Ishikawa (cell line): ENCODE measurements at regions not wholly inside any gene's neighbourhood (a gene's known extent, or its start where the extent isn't known, plus 50 kb on each side); places are given as distances from the start of the nearest gene placed in this dataset.

Source experiments
- CEBPB ChIP-seq: IDR thresholded peaks from 2 replicates; pipeline ENCODE4 v1.6.1; 2012
- CREB1 ChIP-seq: IDR thresholded peaks from 2 replicates; pipeline ENCODE4 v1.6.1; 2012; ENCODE audit warnings: low read depth
- EGR1 ChIP-seq: IDR thresholded peaks from 2 replicates; pipeline ENCODE4 v1.6.1; 2012
- EP300 ChIP-seq: IDR thresholded peaks from 2 replicates; pipeline ENCODE4 v1.6.1; 2012; ENCODE audit warnings: borderline replicate concordance
- MAX ChIP-seq: IDR thresholded peaks from 2 replicates; pipeline ENCODE4 v1.6.1; 2012
- NFIC ChIP-seq: IDR thresholded peaks from 2 replicates; pipeline ENCODE4 v1.6.1; 2012
- RAD21 ChIP-seq: IDR thresholded peaks from 2 replicates; pipeline ENCODE4 v1.6.1; 2012; ENCODE audit warnings: low read depth
- REST ChIP-seq: IDR thresholded peaks from 2 replicates; pipeline ENCODE4 v1.6.1; 2012; ENCODE audit warnings: low read depth, mild to moderate bottlenecking
- TAF1 ChIP-seq: IDR thresholded peaks from 2 replicates; pipeline ENCODE4 v1.6.1; 2012; ENCODE audit warnings: low read depth, mild to moderate bottlenecking
- TEAD4 ChIP-seq: IDR thresholded peaks from 2 replicates; pipeline ENCODE4 v1.6.1; 2012
- USF1 ChIP-seq: IDR thresholded peaks from 2 replicates; pipeline ENCODE4 v1.6.1; 2012
- YY1 ChIP-seq: IDR thresholded peaks from 2 replicates; pipeline ENCODE4 v1.6.1; 2012; ENCODE audit warnings: low read depth

DNA sequence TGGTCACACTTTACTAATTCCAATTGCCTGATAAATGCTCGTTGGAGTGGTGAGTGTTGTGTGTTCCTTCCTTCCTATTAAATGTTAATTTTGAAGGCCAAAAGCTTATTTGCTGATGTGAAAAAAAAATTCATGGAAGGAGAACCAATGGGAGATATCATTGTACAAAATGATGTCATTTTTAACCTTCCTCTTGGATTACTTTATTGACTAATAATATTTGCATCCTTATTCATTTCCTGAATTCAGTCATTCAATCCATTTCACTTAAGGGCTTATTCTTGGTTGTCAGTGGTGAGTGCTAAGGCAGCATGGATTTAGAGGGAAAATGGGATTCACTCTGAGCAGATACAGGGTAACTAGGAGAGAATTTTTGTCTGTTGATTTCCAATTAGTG is 216.0 kb upstream of the HTR2A start:
- TF ChIP-seq CEBPB (no peak), EP300 (no peak), TAF1 (no peak), MAX (no peak), CREB1 (no peak), RAD21 (no peak), REST (no peak), TEAD4 (no peak), EGR1 (no peak), USF1 (no peak), YY1 (no peak), NFIC (no peak)
